Esophagus mucosa (tissue), 1 donor: ENCODE measurements at regions not wholly inside any gene's neighbourhood (a gene's known extent, or its start where the extent isn't known, plus 50 kb on each side); places are given as distances from the start of the nearest gene placed in this dataset.
"Not testable (repeated sequence)": the region's sequence is repeated elsewhere in the genome, so short reads cannot be mapped to it uniquely, and the experiment has no call there.

Source experiments
- ATAC-seq: fragments of 200-7000 bp; cut with Tn5 transposase; one replicate; pipeline ENCODE4 v1.9.1; 2020
- donor health status: DM: yes; HTN: yes; CAD: no.

DNA sequence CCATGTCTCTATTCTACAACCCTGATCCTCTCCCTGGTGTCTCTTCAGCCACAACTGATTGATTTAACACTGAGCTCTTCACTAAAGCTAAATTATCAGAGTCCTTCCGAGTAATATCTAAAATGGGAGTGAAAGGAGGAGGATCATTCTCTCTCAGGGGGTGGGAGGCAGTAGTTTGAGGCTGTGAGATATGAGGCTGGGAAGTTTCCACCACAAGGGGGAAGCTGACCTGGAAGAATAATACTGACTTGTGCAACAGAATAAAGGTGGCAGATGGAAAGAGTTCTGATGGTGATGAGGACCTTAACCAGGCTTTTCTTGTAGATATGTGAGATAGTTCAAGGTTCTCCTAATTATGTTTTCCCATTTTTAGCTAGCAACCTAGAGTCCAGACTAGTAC lies 241.6 kb upstream of the VKORC1L1 start:
- ATAC-seq = not testable (repeated sequence)

GRCh38 chr7:65633587-65634404 lies 239.1 kb upstream of the VKORC1L1 start:
- not testable (repeated sequence) for ATAC-seq

DNA sequence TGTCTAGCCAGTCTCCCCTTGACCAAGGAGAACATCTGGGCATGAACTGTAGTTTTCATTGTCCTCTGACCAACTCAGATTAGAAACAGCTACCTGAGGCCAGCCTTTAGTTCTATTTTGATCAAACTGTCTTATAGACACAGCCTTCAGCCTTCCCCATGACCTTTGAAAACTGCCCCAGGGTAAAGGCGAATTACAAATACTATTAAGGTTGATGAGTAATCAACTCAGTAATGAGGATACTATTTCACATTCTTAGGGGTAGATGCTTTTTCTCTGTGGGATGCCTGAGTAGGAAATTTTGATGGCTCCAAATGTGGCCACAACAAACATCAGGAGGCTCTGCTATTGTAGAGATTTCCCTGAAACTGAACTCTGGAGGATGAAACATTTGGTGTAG lies 234.0 kb upstream of the VKORC1L1 start:
- not testable (repeated sequence) for ATAC-seq

DNA sequence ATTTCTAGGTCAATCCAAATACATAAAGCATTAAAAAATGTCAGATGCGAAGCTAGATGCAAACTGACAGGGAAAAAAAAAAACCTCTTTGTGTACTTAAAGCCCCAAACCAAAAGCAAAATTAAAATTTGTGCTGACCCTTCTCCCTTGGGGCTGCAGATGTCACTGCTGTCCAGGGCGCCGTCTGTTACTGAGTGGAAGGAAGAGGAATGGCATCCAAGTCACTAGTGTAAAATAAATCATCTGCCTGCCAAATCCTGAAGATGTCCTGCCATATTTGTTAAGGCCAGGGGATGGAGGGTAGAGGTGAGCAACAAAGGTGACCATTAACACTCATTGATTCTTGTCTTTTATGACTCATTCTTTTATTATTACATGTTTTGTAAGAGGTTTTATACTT lies 233.2 kb upstream of the VKORC1L1 start:
- not testable (repeated sequence) for ATAC-seq

GRCh38 chr7:65643498-65643897 lies 229.4 kb upstream of the VKORC1L1 start:
- not testable (repeated sequence) for ATAC-seq

- not testable (repeated sequence) for ATAC-seq
These were observed 225.5 kb upstream of the VKORC1L1 start for GRCh38 chr7:65647153-65647964.

GRCh38 chr7:65651174-65651573 lies 221.7 kb upstream of the VKORC1L1 start:
- not testable (repeated sequence) for ATAC-seq

- not testable (repeated sequence) for ATAC-seq
These were observed 220.9 kb upstream of the VKORC1L1 start for GRCh38 chr7:65651826-65652592.

DNA sequence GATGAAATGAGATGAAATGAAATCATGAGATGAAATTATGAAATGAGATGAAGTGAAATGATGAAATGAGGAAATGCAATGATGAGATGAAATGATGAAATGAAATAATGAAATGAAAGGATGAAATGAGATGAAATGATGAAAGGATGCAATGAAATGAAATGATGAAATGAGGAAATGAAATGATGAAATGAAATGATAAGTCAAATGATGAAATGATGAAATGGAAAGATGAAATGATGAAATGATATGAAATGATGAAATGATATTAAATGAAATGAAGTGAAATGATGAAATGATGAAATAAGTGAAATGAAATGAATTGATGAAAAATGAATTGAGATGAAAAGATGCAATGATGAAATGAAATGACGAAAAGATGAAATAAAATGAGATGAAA lies 220.2 kb upstream of the VKORC1L1 start:
- not testable (repeated sequence) for ATAC-seq

DNA sequence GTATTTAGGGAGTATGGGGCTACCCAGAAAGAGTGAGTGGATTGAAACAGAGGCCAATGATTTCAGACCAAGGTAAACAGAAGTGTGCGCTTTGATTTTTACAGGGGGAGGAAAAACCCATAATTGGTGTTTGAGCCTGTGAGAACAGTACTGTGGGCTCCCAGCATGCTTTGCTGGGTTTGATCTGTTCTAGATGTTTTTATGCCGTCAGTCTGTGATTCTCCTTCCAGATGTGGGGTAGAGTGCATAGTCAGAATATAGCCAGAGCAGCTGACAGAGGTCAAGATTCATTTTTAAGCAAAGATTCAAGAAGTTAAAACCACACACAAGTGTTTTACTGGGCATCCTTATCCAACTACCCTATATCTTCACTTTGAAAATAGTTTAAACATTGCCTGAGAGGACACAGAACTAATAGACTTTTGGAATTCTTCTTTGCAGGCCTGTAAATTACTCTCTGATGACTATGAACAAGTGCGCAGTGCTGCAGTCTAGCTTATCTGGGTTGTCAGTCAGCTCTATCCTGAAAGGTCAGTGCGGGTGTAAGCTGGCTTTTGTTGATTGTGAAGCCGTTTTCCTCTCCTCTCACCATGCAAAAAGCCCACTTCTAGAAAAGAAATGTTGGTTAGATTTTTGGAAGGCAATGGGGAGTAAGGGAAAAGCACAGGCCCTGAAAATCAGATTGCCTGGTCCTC lies 216.2 kb upstream of the VKORC1L1 start:
- ATAC-seq = not testable (repeated sequence)

DNA sequence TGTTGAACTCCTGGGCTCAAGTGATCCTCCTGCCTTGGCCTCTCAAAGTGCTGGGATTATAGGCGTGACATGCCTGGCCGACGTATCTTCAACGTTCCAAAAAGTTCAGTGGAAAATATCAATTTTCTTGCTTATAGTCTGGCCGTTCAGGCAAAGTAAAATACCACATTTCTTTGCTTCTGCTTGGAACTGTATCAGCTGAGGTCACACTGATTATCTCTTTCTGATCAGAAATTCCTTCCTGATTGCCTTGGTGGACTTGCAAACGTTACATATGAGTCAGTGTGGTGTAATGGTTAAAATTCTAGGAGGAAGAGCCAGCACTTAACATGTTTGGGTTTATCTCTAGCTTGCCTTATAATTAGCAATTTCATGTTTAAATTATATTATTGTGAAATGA lies 189.5 kb upstream of the VKORC1L1 start:
- ATAC-seq = not testable (repeated sequence)

DNA sequence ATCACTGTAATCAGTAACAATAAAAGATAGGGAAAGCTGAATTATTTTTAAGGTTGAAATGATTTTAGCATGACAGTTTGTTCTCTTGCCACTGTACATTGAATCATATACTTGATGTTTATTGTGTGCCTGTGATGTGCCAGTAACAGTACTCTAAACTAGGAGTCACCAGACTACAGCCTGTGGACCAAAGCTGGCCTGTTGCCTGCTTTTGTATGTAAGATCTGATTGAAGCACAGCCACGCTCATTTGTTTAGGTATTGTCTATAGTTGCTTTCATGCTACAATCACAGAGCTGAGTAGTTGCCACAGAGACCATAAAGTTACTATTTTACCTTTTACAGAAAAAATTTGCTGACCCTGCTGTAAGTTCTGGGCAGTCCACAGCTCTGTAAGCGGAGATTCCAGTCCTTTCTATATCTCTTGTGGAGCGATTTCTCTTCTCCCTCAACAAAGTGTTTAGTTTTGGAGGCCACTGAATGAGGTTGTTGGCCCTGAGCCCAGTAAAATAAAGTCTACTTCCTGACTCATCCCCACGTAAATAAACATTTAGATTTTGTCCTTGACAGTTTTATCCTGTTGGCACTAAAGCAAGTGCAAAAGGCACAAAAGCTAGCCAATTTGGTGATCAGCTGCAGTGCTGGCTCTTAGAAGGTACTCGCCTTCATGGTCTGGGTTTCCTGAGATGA lies 173.7 kb upstream of the VKORC1L1 start:
- ATAC-seq = not testable (repeated sequence)

- not testable (repeated sequence) for ATAC-seq
These were observed 173.0 kb upstream of the VKORC1L1 start for GRCh38 chr7:65699715-65700356.

- not testable (repeated sequence) for ATAC-seq
These were observed 153.6 kb upstream of the VKORC1L1 start for GRCh38 chr7:65719123-65719798.

- peak; percentile 84 for ATAC-seq
These were observed 150.5 kb upstream of the VKORC1L1 start for GRCh38 chr7:65722361-65722792.

DNA sequence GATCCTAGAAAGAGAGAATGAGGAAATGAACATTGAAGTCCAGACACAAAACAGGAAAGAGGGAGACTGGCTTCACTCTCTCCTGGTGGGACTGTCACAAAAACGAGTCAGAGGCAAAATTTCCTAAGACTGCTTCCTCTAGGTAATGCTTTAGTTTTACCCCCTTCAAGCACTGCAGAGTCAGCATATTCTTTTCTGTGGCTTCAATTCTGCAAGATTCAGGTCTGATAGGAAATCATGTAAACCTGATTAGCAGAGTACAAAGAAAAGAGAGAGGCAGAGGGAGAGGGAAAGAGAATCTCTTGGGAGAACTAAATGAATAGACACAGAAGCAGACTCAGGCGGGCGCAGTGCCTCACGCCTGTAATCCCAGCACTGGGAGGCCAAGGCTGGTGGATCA lies 145.7 kb upstream of the VKORC1L1 start:
- not testable (repeated sequence) for ATAC-seq

DNA sequence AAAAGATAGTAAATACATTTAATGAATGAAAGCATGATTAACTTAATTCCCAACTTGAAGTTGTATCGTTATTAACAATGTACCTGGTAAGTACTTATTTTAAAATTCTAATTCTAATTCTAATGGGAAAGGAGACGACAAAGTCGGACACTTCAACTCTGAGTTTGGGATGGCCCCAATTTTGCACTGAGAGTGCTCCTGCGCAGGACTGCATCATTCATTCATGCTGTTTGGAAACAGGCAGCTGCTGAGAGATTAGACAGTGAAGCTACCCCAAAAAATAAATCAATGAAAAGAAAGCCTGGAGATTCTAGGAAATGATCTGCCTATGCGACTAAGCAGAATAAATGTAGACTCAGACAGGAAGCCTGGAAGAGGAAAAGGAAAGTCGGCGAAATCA lies 141.7 kb upstream of the VKORC1L1 start:
- no peak for ATAC-seq

DNA sequence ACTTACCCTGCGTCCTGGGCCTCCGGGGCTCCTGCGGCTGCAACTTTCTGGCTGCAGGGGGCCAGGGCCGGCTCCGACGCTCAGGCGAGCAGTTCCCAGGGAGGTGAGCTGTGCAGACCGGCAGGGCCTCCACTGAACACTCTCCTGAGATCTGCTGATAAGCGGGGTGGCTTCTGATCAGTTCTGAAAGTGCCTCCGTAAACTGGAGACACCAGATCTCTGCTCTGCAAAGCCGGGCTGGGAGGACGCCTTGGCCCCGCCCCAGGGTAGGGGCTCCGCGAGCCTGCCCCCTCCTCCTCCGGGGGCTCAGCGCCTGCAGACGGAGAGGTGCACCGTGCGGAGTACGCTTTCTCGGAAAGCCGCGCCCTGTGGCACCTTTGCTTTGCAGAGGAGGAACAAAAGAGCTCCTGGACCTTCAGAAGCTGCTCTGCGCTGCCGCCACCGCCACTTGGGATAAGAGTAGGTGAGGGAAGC lies 141.3 kb upstream of the VKORC1L1 start:
- peak; percentile 60 for ATAC-seq

- no peak for ATAC-seq
These were observed 128.5 kb upstream of the VKORC1L1 start for GRCh38 chr7:65744406-65744805.

DNA sequence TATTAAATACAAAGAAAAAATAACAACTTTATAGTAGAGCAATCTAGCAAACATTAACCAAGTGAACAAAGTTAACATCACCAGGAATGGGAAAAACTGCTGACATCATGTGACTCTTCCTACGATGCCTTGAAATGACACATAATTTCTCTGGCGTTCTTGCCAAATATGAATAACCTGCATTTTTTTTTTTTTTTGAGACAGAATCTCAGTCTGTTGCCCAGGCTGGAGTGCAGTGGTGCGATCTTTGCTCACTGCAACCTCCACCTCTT lies 126.5 kb upstream of the VKORC1L1 start:
- ATAC-seq = no peak

DNA sequence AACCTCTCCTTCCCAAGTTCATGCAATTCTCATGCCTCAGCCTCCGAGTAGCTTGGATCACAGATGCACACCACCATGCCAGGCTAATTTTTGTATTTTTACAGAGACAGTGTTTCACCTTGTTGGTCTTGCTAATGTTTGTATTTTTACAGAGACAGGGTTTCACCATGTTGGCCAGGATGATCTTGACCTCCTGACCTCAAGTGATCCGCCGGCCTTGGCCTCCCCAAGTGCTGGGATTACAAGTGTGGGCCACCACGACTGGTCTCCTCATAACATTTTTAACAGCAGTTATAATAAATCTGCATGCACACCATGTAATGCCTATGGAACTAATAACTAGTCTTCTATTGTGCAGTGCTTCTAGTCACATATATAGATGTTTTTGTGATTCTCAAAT lies 123.8 kb upstream of the VKORC1L1 start:
- ATAC-seq = no peak
